Lower leg skin (tissue), 4 donors: ENCODE measurements at regions not wholly inside any gene's neighbourhood (a gene's known extent, or its start where the extent isn't known, plus 50 kb on each side); places are given as distances from the start of the nearest gene placed in this dataset.

Experiments
- DNase-seq, 2 donors: peaks; one replicate each; pipeline ENCODE4 v3.0.0-alpha.2; 2019; ENCODE audit warnings: low spot score in 2 of 2
- H3K4me3 ChIP-seq: fragments of 200-600 bp; sonication (generic); 2 replicates; pipeline ENCODE4 v1.5.1; 2017; ENCODE audit warnings: mild to moderate bottlenecking, low read depth; ENCODE audit not compliant: poor library complexity, severe bottlenecking
- POLR2A ChIP-seq, 2 donors: fragments of 450-650 bp; IDR thresholded peaks; one replicate each; pipeline ENCODE4 v1.6.1; 2016 to 2017; ENCODE audit warnings: antibody characterized with exemption in 2 of 2, mild to moderate bottlenecking in 1 of 2, moderate library complexity in 1 of 2
- WGBS, 2 donors: methylation state at CpG; one replicate each; pipeline ENCODE4 v1.1.5; 2018; 5-methylcytosine and 5-hydroxymethylcytosine counted together
- intact Hi-C: fragments of 100-400 bp; cut with DNase I; formaldehyde crosslinking; loops from one replicate; pipeline ENCODE4 v1.15.0; 2023; ENCODE audit warnings: low total_unique reads
- TF ChIP-seq, protein P1 (sequence below), 3 donors: fragments of 450-650 bp; IDR thresholded peaks; one replicate each; pipeline ENCODE4 v1.5.1; 2016; ENCODE audit warnings: antibody characterized with exemption in 3 of 3, mild to moderate bottlenecking in 3 of 3, moderate library complexity in 2 of 3

DNA sequence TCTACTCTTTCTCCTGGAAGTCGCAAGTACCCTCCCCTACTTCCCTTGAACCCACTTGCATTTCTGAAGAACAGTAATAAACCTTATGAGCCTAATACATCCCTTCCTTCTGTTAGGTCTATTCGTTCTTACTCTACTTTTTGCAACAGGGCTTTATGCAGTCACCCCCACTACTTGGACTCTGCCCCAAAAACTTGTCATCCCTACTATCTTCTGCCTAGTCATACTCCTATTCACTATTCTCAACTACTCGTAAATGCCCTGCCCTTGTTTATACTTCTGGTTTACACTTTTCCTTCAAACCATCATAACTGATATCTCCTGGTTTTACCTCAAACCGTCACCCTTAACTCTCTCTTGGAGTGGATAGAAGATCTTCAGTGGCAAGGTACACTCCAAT lies 55.2 kb upstream of the SLIT2 start:
- intact Hi-C loops: no loop called here
- TF ChIP-seq POLR2A (IDR thresholded peaks at IDR 0.05): no peak
- TF ChIP-seq, protein P1, sequence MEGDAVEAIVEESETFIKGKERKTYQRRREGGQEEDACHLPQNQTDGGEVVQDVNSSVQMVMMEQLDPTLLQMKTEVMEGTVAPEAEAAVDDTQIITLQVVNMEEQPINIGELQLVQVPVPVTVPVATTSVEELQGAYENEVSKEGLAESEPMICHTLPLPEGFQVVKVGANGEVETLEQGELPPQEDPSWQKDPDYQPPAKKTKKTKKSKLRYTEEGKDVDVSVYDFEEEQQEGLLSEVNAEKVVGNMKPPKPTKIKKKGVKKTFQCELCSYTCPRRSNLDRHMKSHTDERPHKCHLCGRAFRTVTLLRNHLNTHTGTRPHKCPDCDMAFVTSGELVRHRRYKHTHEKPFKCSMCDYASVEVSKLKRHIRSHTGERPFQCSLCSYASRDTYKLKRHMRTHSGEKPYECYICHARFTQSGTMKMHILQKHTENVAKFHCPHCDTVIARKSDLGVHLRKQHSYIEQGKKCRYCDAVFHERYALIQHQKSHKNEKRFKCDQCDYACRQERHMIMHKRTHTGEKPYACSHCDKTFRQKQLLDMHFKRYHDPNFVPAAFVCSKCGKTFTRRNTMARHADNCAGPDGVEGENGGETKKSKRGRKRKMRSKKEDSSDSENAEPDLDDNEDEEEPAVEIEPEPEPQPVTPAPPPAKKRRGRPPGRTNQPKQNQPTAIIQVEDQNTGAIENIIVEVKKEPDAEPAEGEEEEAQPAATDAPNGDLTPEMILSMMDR (IDR thresholded peaks at IDR 0.05): no peak
- no peak for DNase-seq
- 85 to 87% methylated on average over 4 of the region's 4 CpGs for WGBS, 2 donors
- no peak overlapping the region for H3K4me3 ChIP-seq

DNA sequence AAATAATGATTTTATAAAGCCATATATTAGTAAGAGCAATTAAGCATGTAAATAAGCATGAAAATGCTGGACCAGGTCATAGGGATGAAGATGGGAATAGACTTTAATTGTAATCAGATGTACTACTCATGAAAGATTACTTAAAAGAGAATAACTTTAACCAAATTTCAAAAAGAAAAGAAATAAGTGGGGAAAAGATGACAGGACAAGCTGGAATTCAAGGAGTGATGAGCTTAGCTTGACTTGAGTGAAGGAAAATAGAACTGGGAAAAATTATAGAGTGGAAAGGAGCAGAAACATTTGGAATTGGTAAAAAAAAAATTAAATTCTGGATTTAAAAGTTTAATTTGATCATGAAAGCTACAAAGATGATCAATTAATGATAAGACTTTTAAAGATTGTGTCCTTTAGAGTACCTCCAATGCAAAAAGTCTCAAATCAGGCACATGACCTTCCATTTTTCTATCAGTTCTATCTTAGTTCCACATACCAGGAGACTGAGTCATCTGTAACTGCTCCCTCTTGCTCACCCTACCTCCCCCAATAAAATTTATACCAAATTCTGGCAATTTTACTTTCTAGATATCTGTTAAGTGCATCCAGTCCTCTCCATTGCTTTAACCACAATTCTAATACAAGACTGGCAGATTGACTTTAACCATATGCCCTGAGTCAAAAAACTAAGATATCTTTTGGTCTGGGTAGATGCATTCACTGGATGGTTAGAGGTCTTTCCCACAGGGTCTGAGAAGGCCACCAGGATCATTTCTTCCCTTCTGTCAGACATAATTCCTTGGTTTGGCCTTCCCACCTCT lies 56.4 kb upstream of the SLIT2 start:
- TF ChIP-seq, protein P1 (IDR thresholded peaks at IDR 0.05): no peak
- no peak for TF ChIP-seq POLR2A (IDR thresholded peaks at IDR 0.05)
- H3K4me3 ChIP-seq: no peak overlapping the region
- DNase-seq: no peak
- intact Hi-C loops: no loop called here

DNA sequence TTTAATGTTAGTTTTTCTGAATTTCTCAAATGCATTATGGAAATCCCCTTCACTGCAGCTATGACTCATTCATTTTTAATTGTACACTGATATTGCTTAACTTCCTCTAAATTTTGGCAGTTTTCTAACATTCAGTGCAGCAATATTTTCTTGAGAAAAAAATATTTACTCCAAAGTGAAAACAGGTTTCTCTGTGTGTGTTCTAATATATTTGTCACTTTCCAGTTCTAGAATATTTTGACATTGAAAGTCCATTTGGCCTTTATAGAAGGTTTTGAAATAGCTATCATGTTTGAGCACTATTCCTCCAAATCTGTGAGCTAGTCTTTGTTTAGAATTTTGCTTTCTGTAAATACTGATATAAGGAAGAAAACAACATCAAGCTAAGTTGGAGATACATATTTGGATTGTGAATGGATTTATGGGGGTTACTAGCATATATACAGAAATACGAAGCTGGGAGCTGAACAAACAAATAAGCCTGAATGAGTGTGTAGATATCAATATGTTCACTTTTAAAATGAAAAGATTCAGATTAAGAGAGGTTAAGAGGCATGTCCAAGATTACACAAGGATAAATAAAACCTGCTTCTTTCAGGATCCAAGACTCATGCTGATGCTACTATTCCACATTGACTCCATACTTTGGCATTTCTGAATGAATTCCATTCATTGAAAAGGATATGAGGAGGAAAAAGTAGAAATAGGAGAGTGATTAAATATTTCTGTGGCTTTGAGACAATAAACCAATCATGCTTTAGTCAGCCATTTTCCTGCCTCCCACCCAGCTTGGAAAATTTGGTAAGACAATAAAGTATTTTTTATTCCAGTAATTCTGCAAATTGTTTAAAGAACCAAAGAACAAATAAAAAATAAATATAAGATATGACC lies 57.3 kb upstream of the SLIT2 start:
- WGBS, 2 donors: 40 to 48% methylated on average over 1 of the region's 1 CpG
- TF ChIP-seq, protein P1 (IDR thresholded peaks at IDR 0.05): no peak
- TF ChIP-seq POLR2A (IDR thresholded peaks at IDR 0.05): no peak
- intact Hi-C loops: no loop called here
- H3K4me3 ChIP-seq: no peak overlapping the region
- no peak for DNase-seq

DNA sequence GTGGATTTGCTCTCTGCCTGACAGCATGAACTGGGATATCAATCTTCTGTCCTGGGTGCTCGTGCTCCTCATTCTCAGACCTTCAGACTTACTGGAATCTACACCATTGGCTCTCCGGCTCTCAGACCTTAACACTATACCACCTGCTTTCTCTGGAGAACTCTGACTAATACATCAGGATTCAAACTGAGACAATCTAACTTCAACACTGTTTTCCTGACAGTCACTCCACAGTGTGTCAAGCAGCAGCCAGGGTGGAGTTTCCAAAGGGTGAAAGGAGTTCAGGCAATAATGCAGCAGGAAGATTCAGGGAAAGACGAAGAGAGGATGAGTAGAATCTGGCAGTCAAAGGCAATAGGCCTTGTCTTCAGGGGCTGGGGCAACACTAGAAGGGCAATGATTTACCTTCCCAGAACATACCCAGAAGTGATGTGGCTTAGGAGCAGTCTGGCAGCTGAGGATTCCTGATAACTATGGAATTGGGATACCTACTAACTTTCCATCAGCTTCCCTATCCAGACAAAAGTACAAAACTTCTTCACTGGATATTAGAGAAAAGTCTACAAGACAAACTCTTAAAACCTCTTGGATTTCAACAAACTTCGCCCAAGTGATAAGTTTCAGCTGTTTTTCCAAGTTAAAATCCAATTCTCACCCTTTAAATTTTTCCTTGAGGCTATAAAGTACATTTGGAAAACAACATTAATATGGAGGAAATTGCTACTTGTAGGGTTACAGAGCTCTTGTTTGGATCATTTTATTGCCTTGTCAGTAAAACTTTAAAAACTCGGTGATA lies 58.4 kb upstream of the SLIT2 start:
- intact Hi-C loops: no loop called here
- H3K4me3 ChIP-seq: no peak overlapping the region
- no peak for DNase-seq
- no peak for TF ChIP-seq POLR2A (IDR thresholded peaks at IDR 0.05)
- TF ChIP-seq, protein P1 (IDR thresholded peaks at IDR 0.05): no peak
- WGBS, 2 donors: 50 to 53% methylated on average over 5 of the region's 5 CpGs

DNA sequence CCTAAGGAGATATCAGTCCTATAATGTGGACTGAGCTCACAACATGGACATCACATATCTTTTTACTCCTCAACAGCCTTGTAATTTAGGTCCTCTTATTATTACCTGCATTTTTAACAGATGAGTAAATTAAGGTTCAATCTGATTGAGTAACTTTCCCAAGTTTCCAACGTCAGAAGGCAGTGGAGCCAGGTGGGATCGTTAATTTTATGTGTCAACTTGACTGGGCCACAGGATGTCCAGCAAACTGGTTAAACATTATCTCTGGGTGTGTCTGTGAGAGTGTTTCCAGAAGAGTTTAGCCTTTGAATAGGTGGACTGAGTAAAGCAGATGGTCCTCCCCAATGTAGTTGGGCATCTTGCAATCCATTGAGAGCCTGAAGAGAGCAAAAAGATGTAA lies 59.0 kb upstream of the SLIT2 start:
- DNase-seq: no peak
- WGBS, 2 donors: 63 to 73% methylated on average over 2 of the region's 2 CpGs
- intact Hi-C loops: no loop called here
- H3K4me3 ChIP-seq: no peak overlapping the region
- no peak for TF ChIP-seq POLR2A (IDR thresholded peaks at IDR 0.05)
- TF ChIP-seq, protein P1 (IDR thresholded peaks at IDR 0.05): no peak
